WERI-Rb-1 (cell line): ENCODE measurements at regions not wholly inside any gene's neighbourhood (a gene's known extent, or its start where the extent isn't known, plus 50 kb on each side); places are given as distances from the start of the nearest gene placed in this dataset.
"Not testable (repeated sequence)": the region's sequence is repeated elsewhere in the genome, so short reads cannot be mapped to it uniquely, and the experiment has no call there.

Experiments
- DNase-seq: peaks from one replicate; pipeline ENCODE4 v3.0.0-alpha.2; 2020
- H3K27ac ChIP-seq: fragments of 250-450 bp; sonication (Bioruptor Pico); 2 replicates; pipeline ENCODE4 v1.5.1; 2020; ENCODE audit warnings: mild to moderate bottlenecking, moderate library complexity
- H3K27me3 ChIP-seq: fragments of 250-450 bp; sonication (Bioruptor Pico); 2 replicates; pipeline ENCODE4 v1.5.1; 2021; ENCODE audit warnings: mild to moderate bottlenecking, low read depth, moderate library complexity; ENCODE audit not compliant: insufficient read depth, severe bottlenecking
- H3K36me3 ChIP-seq: fragments of 250-450 bp; sonication (Bioruptor Pico); 2 replicates; pipeline ENCODE4 v1.5.1; 2020; ENCODE audit warnings: mild to moderate bottlenecking, moderate library complexity
- H3K4me3 ChIP-seq: 2 replicates; pipeline ENCODE4 v1.5.1; 2011; ENCODE audit warnings: low read depth, mild to moderate bottlenecking, control low read depth, low read length
- H3K9me3 ChIP-seq: fragments of 250-450 bp; sonication (Bioruptor Pico); 2 replicates; pipeline ENCODE4 v1.5.1; 2021; ENCODE audit warnings: mild to moderate bottlenecking, moderate library complexity; ENCODE audit not compliant: severe bottlenecking
- CTCF ChIP-seq: IDR thresholded peaks from 2 replicates; pipeline ENCODE4 v1.5.1; 2011; ENCODE audit warnings: low read depth, mild to moderate bottlenecking, control low read depth, inconsistent platforms, low read length

GRCh38 chr15:56568466-56569167, 103.7 kb upstream of the MNS1 start:
- Histone ChIP-seq H3K36me3 (no peaks in the 10 kb centered on the region), H3K27me3 (no peaks in the 10 kb centered on the region), H3K27ac (no peak overlapping the region), H3K9me3 (no peaks in the 10 kb centered on the region), H3K4me3 (no peak overlapping the region)
- no peak for TF ChIP-seq CTCF
- DNase-seq: no peak

DNA sequence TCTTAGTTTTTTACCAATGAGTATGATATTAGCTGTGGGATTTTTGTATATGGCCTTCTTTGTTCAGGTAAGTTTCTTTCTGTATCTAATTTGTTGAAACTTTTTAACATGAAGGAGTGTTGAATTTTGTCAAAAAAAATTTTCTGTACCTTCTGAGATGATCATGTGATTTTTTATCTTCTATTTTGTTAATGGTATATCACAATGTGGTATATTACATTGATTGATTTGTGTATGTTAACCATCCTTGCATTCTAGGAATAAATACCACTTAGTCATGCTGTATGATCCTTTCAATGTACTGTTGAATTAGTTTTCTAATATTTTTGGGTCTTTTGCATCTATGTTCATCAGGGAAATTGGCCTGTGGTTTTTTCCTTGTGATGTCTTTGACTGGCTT, 92.5 kb upstream of the MNS1 start:
- DNase-seq: no peak
- TF ChIP-seq CTCF: no peak
- H3K36me3 ChIP-seq: no peaks in the 10 kb centered on the region

GRCh38 chr15:56553486-56553885, 88.5 kb upstream of the MNS1 start:
- Histone ChIP-seq H3K4me3 (no peak overlapping the region), H3K36me3 (no peaks in the 10 kb centered on the region), H3K27ac (no peak overlapping the region), H3K27me3 (no peaks in the 10 kb centered on the region), H3K9me3 (peaks cover 4% of the 10 kb centered on the region)
- TF ChIP-seq CTCF: no peak
- DNase-seq: no peak

More for the DNA sequence above, 92.5 kb upstream of the MNS1 start:
- Histone ChIP-seq H3K9me3 (peaks cover 4% of the 10 kb centered on the region), H3K27ac (no peak overlapping the region), H3K4me3 (no peak overlapping the region), H3K27me3 (no peaks in the 10 kb centered on the region)

GRCh38 chr15:56552659-56553058, 87.7 kb upstream of the MNS1 start:
- Histone ChIP-seq H3K4me3 (no peak overlapping the region), H3K27me3 (no peaks in the 10 kb centered on the region), H3K9me3 (peaks cover 4% of the 10 kb centered on the region), H3K36me3 (no peaks in the 10 kb centered on the region), H3K27ac (no peak overlapping the region)
- no peak for DNase-seq
- TF ChIP-seq CTCF: no peak

GRCh38 chr15:56540570-56540969, 75.6 kb upstream of the MNS1 start:
- not testable (repeated sequence) for DNase-seq, H3K27ac ChIP-seq, H3K9me3 ChIP-seq, H3K4me3 ChIP-seq, H3K36me3 ChIP-seq, H3K27me3 ChIP-seq

DNA sequence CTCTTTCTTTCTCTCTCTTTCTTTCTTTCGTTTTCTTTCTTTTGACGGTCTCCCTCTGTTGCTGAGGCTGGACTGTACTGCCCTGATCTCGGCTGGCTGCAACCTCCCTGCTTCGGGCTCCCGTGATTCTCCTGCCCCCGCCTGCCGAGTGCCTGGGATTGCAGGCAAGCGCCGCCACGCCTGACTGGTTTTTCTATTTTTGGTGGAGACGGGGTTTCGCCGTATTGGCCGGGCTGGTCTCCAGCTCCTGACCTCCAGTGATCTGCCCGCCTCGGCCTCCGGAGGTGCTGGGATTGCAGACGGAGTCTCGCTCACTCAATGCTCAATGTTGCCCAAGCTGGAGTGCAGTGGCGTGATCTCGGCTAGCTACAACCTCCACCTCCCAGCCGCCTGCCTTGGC, 75.2 kb upstream of the MNS1 start:
- H3K27ac ChIP-seq: peak overlapping the region; percentile 63
- 0 out of 2 replicates have a peak, but pooled peaks have one; percentile 13 for TF ChIP-seq CTCF
- H3K4me3 ChIP-seq: not testable (repeated sequence)

More for the DNA sequence above, 75.2 kb upstream of the MNS1 start:
- H3K27me3 ChIP-seq, H3K9me3 ChIP-seq, H3K36me3 ChIP-seq: not testable (repeated sequence)
- peak; percentile 67 for DNase-seq
